HepG2 (cell line): ENCODE measurements at regions not wholly inside any gene's neighbourhood (a gene's known extent, or its start where the extent isn't known, plus 50 kb on each side); places are given as distances from the start of the nearest gene placed in this dataset.

ENCODE experiments used
- ATAC-seq: fragments of 200-7000 bp; cut with Tn5 transposase; 3 replicates; pipeline ENCODE4 v1.9.1; 2020; ENCODE audit warnings: mild to moderate bottlenecking, moderate library complexity
- BruUV-seq: library from RNA; stranded (reverse); fragments of 400-500 nt; replicated peaks from 2 replicates; lab custom pipeline; 2021; lab: Mats Ljungman, UMichigan
- CTCF ChIA-PET: fragments of 300-600 bp; formaldehyde crosslinking; extraction: SDS; loops from one replicate; lab custom pipeline; 2021; ENCODE audit warnings: low total read pairs, inconsistent platforms, low intra/inter-chr PET ratio; lab: Yijun Ruan, JAX
- POLR2A ChIA-PET: fragments of 350-600 bp; sonication (Branson Sonifier 250); formaldehyde crosslinking; loops from one replicate; lab custom pipeline; 2020; ENCODE audit warnings: antibody characterized with exemption, inconsistent platforms; lab: Yijun Ruan, JAX
- DNase-seq: peaks from one replicate; pipeline ENCODE4 v3.0.0-alpha.2; 2015; ENCODE audit warnings: low spot score
- FAIRE-seq: peaks from 3 replicates; lab custom pipeline; 2011; peaks lifted over from hg19 to GRCh38; lab: Jason Lieb, UNC
- H2AFZ ChIP-seq: one replicate; pipeline ENCODE4 v1.6.1; 2011; ENCODE audit warnings: low read length, inconsistent platforms
- H3K27ac ChIP-seq: fragments of 300-600 bp; 3 replicates; pipeline ENCODE4 v1.8.0; 2011; ENCODE audit warnings: mixed run types, mild to moderate bottlenecking, mixed read lengths, low read length, inconsistent platforms; ENCODE audit not compliant: insufficient read depth; ENCODE audit errors: extremely low read length
- H3K27me3 ChIP-seq, 2 experiments: fragments of 200-600 bp in 1 of 2; 2 replicates in 1 of 2; 3 replicates in 1 of 2; pipeline versions ENCODE4 v1.6.0 to v1.8.0; 2011; ENCODE audit warnings: low read length in 2 of 2, mild to moderate bottlenecking in 2 of 2, moderate library complexity in 2 of 2, inconsistent platforms in 1 of 2; ENCODE audit not compliant: insufficient read depth in 2 of 2, control insufficient read depth in 1 of 2
- H3K36me3 ChIP-seq, 2 experiments: fragments of 200-600 bp in 1 of 2; replicated peaks in 1 of 2; 2 replicates in 1 of 2; 3 replicates in 1 of 2; pipeline versions ENCODE4 v1.5.1 to v1.8.0; 2011; ENCODE audit warnings: low read length in 2 of 2, inconsistent platforms in 1 of 2; ENCODE audit not compliant: insufficient read depth in 2 of 2, control insufficient read depth in 1 of 2
- H3K4me1 ChIP-seq: 2 replicates; pipeline ENCODE4 v1.5.1; 2012; ENCODE audit warnings: low read length, inconsistent platforms; ENCODE audit not compliant: insufficient read depth
- H3K4me2 ChIP-seq: 2 replicates; pipeline ENCODE4 v1.6.0; 2011; ENCODE audit warnings: low read depth, low read length, inconsistent platforms
- H3K4me3 ChIP-seq, 3 experiments: fragments of 200-600 bp in 1 of 3; sonication (generic), shearing (Covaris generic) in 1 of 3; replicated peaks in 1 of 3; 2 replicates each; pipeline ENCODE4 v1.5.1; 2011 to 2016; ENCODE audit warnings: low read length in 3 of 3, inconsistent platforms in 2 of 3, low read depth in 2 of 3, mild to moderate bottlenecking in 2 of 3, control low read depth in 1 of 3, mixed read lengths in 1 of 3; ENCODE audit not compliant: insufficient read depth in 1 of 3
- H3K79me2 ChIP-seq: one replicate; pipeline ENCODE4 v1.6.1; 2011; ENCODE audit warnings: low read length, inconsistent platforms; ENCODE audit not compliant: insufficient read depth
- H3K9ac ChIP-seq: 2 replicates; pipeline ENCODE4 v1.6.0; 2011; ENCODE audit warnings: mild to moderate bottlenecking, low read depth, low read length, inconsistent platforms; ENCODE audit not compliant: insufficient read depth
- H3K9me3 ChIP-seq: 2 replicates; pipeline ENCODE4 v1.5.1; 2012; ENCODE audit warnings: mild to moderate bottlenecking, low read length
- H4K20me1 ChIP-seq: 2 replicates; pipeline ENCODE4 v1.6.0; 2011; ENCODE audit warnings: inconsistent platforms, mild to moderate bottlenecking, low read length, moderate library complexity; ENCODE audit not compliant: insufficient read depth
- CHCHD3 ChIP-seq: sonication (generic); formaldehyde crosslinking; IDR thresholded peaks from 2 replicates; pipeline ENCODE4 v1.8.0; 2022; ENCODE audit warnings: mild to moderate bottlenecking, missing genetic modification reagents, moderate library complexity
- HOXA9 ChIP-seq: sonication (generic); formaldehyde crosslinking; IDR thresholded peaks from 2 replicates; pipeline ENCODE4 v1.8.1; 2022; ENCODE audit warnings: missing genetic modification reagents, mild to moderate bottlenecking, moderate library complexity, borderline replicate concordance
- NCOA5 ChIP-seq: sonication (generic); formaldehyde crosslinking; IDR thresholded peaks from 2 replicates; pipeline ENCODE4 v1.4.0; 2020; ENCODE audit warnings: missing genetic modification reagents
- NKX3-1 ChIP-seq: sonication (generic); formaldehyde crosslinking; IDR thresholded peaks from 2 replicates; pipeline ENCODE4 v1.5.0; 2020; ENCODE audit warnings: missing genetic modification reagents
- RARG ChIP-seq: sonication (generic); formaldehyde crosslinking; IDR thresholded peaks from 2 replicates; pipeline ENCODE4 v1.4.0; 2020; ENCODE audit warnings: low read depth, mild to moderate bottlenecking, missing genetic modification reagents
- RELA ChIP-seq: sonication (generic); formaldehyde crosslinking; IDR thresholded peaks from 2 replicates; pipeline ENCODE4 v1.4.0; 2020; ENCODE audit warnings: missing genetic modification reagents
- TERF1 ChIP-seq: sonication (generic); formaldehyde crosslinking; IDR thresholded peaks from 2 replicates; pipeline ENCODE4 v1.8.0; 2022; ENCODE audit warnings: mild to moderate bottlenecking, missing genetic modification reagents, moderate library complexity
- TFAP4 ChIP-seq: sonication (generic); IDR thresholded peaks from 2 replicates; pipeline ENCODE4 v1.6.1; 2016; ENCODE audit warnings: low read depth, borderline replicate concordance
- ZNF18 ChIP-seq: sonication (generic); formaldehyde crosslinking; IDR thresholded peaks from 2 replicates; pipeline ENCODE4 v1.8.0; 2022; ENCODE audit warnings: mild to moderate bottlenecking, missing genetic modification reagents; ENCODE audit not compliant: insufficient replicate concordance
- ZNF281 ChIP-seq: sonication (generic); formaldehyde crosslinking; IDR thresholded peaks from 2 replicates; pipeline ENCODE4 v1.4.0; 2020; ENCODE audit warnings: missing genetic modification reagents, borderline replicate concordance
- ZNF563 ChIP-seq: sonication (generic); formaldehyde crosslinking; IDR thresholded peaks from 2 replicates; pipeline ENCODE4 v1.8.0; 2022; ENCODE audit warnings: mild to moderate bottlenecking, moderate library complexity, missing genetic modification reagents
- ZNF576 ChIP-seq: sonication (generic); formaldehyde crosslinking; IDR thresholded peaks from 2 replicates; pipeline ENCODE4 v1.4.0; 2020; ENCODE audit warnings: mild to moderate bottlenecking, missing genetic modification reagents
- WGBS: methylation state at CpG from one replicate; pipeline ENCODE4 v1.1.6; 2017; ENCODE audit warnings: low lambda C conversion rate; 5-methylcytosine and 5-hydroxymethylcytosine counted together
- in situ Hi-C: cut with HindIII; loops from 2 replicates; pipeline ENCODE4 v1.10.0; 2017; ENCODE audit warnings: low pct_unique_long_range_greater_than_20kb; ENCODE audit not compliant: extremely low pct_ligation_motif_present
- intact Hi-C: fragments of 100-400 bp; cut with micrococcal nuclease; formaldehyde crosslinking; loops from one replicate; pipeline ENCODE4 v1.10.0; 2022; ENCODE audit not compliant: unreplicated experiment

GRCh38 chr3:135337192-135337591 is 542.1 kb downstream of the EPHB1 start:
- Histone ChIP-seq H3K4me2 (no peak overlapping the region), H2AFZ (no peak overlapping the region), H3K4me1 (no peaks in the 10 kb centered on the region), H3K79me2 (no peaks in the 10 kb centered on the region), H3K9ac (no peak overlapping the region), H3K9me3 (no peaks in the 10 kb centered on the region), H3K27me3 (no peaks in the 10 kb centered on the region), H3K36me3 (no peaks in the 10 kb centered on the region), H3K27ac (no peak overlapping the region), H3K4me3 (no peak overlapping the region), H4K20me1 (no peaks in the 10 kb centered on the region)
- BruUV-seq: no TSS peak
- WGBS: 0% methylated on average over 1 of the region's 1 CpG
- DNase-seq (no peak), FAIRE-seq (no peak), ATAC-seq (no peak)
- ChIA-PET CTCF (no interaction called here), POLR2A (no interaction called here)
- in situ Hi-C loops (no loop called here), intact Hi-C loops (no loop called here)
- TF ChIP-seq ZNF18 (CRISPR knock-in tag) (no peak), RARG (CRISPR knock-in tag) (no peak), ZNF563 (CRISPR knock-in tag) (no peak)

- DNase-seq: no peak
- Histone ChIP-seq H3K36me3 (no peaks in the 10 kb centered on the region), H3K27me3 (no peaks in the 10 kb centered on the region; a peak in 1 of 5 replicates), H4K20me1 (no peaks in the 10 kb centered on the region), H3K27ac (no peak overlapping the region), H2AFZ (no peak overlapping the region), H3K9me3 (no peaks in the 10 kb centered on the region), H3K4me1 (no peaks in the 10 kb centered on the region), H3K9ac (no peak overlapping the region), H3K4me3 (no peak overlapping the region), H3K4me2 (no peak overlapping the region), H3K79me2 (no peaks in the 10 kb centered on the region)
- WGBS: no CpG with 5 or more reads among the region's 1 CpG
- in situ Hi-C loops (no loop called here), intact Hi-C loops (no loop called here)
- BruUV-seq: no TSS peak
- CTCF ChIA-PET: no interaction called here
- ATAC-seq: no peak
- FAIRE-seq: no peak
- POLR2A ChIA-PET: no interaction called here
- TF ChIP-seq TFAP4 (no peak), RELA (CRISPR knock-in tag) (no peak), ZNF576 (no peak), TERF1 (CRISPR knock-in tag) (no peak), CHCHD3 (CRISPR knock-in tag) (no peak), HOXA9 (CRISPR knock-in tag) (no peak), NKX3-1 (CRISPR knock-in tag) (no peak), ZNF281 (no peak), NCOA5 (no peak)
Observed at GRCh38 chr3:135348690-135349089, 553.6 kb downstream of the EPHB1 start.
